Stimulated activated CD4-positive, alpha-beta T cell treated with anti-CD3 and anti-CD28 coated beads, TNF-alpha, amount 100 ng/mL, for 4 hours (primary cell): ENCODE measurements at regions not wholly inside any gene's neighbourhood (a gene's known extent, or its start where the extent isn't known, plus 50 kb on each side); places are given as distances from the start of the nearest gene placed in this dataset.

Source experiments
- DNase-seq, 3 experiments: peaks; one replicate each; pipeline ENCODE4 v3.0.0-alpha.2; 2020; ENCODE audit warnings: low read depth in 3 of 3

DNA sequence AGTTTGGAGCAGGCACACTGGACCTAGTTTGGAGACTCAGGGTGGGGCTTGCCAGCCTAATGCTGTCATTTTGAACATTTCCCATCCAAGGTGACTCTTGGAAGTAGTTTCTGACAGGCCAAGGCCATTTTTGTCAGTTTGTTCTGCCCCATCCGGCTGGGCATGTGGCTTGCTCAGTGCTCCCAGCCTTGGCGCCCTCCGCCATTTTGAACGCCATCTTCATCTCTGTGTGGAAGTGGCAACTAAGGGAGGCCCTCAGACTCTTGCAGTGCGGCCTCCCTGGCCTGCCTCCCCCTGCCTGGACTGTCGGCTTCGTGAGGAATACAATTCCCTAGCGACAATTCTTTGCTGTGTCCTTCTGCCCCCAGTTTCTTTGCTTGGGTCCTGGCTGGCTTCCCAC is 150.6 kb upstream of the RGMA start:
- DNase-seq = no peak

DNA sequence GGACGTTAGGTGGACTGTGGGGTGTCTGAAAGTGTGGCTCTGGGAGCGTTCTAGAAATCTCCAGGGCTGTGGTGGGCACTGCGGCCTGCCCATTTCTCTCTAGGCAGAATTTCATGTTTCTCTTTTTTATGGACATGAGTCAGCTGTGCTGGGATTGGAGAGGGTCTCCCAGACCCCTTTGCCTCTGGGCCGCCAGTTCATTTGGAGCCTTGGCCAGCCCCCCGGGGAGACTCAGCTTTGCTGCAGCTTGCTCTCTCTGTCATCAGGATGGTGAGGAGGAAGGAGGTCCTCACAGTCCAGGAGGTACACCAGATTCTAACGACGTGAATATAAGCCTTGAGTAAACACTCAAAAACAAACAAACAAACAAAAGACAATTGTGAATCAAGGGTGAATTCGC is 149.6 kb upstream of the RGMA start:
- no peak for DNase-seq

DNA sequence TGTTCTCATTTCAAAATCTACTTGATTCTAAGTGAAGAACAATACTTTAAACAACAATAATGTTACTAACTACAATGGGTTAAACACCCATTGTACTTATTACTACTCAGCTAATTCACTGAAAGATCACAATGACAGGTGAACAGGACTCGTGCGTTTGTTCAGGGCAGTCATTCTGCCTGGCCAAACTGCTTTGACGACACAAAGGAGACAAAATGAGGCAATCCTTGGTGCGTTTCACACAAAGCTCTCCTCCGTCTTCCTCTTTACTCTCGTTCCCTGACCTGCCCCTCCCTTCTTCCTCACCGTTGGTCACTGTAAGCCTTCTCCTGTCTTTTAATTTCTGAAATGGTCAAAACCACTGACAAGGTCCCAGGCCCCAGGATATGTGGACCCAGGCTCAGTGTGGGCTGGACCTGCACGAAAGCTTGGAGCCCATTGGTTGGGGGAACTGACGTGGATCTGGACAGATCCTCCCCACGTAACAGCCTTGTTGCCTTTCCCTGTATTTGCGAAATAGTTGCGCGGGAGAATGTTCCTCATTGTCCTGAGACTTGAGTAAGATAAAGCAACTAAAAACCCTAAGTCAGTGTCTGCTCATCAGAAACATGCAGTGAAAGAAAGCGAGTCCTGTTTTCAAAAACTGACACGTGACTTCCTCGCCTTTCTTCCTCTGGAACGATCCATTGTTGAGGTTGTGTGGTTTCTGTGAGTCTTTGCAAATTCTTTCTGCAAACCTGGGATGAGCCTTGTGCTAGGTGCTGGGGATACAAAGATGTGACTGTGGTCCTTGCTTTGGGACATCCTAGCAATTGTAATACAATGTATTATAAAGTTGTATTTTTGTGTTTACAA is 147.1 kb upstream of the RGMA start:
- DNase-seq = no peak

DNA sequence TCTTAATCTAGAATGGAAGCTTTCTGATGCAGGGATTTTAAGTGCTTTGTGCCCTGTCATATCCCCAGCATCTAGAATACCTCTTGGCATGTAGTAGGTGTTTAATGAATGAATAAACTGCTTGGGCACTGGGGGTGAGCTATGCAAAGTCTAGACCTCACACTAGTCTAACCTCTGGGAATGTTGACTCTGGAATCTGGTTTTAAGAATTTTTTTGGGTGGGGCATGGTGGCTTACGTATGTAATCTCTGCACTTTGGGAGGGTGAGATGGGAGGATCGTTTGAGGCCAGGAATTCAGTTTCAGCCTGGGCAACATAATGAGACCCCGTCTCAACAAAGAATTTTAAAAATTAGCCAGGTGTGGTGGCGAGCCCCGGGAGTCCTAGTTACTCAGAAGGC is 146.3 kb upstream of the RGMA start:
- DNase-seq = no peak

DNA sequence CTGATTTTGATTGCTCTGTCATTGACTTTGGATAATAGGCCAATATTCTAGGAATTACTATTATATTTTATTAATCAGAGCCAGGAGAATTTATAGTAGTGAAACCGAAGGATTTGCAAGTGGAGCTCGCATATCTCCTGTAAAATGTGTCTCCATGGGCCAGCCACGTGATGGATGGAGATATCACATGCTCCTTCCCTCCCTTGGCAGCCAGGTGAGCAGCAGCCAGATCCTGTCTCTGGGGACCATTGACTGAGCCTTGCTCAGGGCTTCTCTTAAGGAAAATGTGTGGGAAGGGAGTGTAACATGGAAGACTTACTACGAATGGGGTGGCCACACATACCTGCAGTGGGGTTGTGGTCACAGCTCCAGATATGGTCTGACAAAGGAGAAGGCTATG is 144.7 kb upstream of the RGMA start:
- DNase-seq = no peak

DNA sequence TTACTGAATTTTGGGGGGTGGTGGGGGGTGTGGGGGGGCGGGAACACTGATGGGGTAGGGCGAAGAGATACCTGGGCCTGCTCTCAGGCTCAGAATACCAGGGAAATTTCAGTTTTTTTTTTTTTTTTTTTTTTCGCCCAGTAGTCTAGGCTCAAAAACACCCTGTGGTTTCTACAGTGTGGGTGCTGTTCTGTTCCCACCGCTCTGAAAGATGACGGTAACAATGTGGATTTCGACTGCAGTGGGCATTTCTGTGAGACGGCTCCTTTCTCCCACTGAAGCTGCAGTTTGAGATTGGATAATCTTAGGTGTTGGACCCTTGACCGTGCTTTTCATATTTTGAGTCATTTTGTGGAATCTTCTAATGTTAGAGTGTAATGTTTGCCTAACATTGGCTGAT is 143.8 kb upstream of the RGMA start:
- DNase-seq = no peak

DNA sequence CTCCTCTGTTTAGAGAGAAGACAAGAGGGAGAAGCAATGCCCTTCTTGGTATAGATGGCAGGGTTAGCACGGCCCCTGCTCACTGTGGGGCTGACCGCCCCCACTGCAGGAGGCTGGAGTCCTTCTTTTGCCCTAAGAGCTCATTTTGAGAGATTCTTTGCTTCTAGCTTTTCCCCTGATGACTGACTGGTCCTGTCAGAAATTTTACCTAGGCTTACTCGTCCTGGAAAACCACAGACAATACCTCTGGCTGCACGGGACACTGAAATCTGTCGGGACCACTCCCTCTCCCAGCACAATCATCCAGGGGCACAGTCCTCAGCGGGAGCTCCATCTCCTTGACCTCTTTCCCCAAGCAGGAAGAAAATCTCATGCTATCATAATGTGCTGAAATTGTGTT is 143.0 kb upstream of the RGMA start:
- DNase-seq = no peak

DNA sequence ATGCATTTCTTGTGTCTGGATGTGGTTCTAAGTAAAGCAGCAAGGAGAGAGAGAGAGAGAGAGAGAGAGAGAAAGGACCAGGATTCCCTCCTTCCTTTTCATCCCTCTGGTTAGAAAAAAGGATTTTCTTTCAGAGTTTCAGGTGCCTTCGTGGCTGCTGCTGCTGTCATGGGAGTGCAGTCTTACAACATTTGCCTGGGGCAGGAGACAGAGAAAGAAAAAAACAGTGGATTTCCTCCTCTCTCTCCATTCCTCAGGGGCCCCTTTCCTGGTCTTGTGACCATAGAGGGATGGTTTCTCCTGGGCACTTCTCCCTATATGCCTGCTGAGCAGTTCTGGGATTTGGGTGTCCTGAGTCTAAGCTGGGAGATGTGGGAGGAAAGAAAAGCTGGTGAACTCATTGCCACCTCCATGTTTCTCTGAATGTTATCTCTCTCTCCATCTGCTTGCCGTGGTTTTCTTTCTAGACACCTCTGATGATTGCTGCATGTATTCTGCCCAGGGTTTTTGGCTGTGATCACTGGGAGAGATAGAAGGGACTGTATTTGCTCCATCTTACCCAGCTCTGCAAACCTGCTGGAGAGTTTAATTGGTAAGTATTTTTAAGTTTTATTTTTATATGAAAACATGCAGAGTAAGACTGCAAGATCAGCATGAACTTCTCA is 142.4 kb upstream of the RGMA start:
- no peak for DNase-seq

DNA sequence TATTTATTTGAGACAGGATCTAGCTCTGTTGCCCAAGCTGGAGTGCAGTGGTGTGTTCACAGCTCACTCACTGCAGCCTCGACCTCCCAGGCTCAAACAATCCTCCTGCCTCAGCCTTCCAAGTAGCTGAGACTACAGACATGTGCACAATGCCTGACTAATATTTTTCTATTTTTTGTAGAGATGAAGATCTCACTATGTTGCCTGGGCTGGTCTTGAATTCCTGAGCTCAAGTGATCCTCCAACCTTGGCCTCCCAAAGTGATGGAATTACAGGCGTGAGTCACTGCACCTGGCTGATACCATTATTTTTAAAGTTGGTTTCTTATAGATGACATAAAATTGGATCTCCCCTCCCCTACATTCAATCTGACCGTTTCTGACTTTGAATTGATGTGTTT is 139.5 kb upstream of the RGMA start:
- DNase-seq = no peak

DNA sequence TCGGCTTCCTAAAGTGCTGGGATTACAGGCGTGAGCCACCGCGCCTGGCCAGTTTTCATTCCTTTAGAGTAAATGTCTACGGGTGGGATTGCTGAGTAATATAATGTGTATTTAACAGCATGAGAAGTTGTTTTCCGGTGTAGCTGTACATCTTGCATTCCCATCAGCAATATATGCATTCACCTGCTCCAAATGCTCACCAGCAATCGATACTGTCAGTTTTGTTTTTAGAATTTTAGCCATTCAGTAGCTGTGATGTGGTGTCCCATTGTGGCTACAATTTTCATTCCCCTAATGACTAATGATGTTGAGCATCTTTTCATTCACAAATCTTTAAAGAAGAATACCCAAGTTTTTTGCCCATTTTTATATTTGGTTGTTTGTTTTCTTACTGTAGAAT is 134.8 kb upstream of the RGMA start:
- no peak for DNase-seq

DNA sequence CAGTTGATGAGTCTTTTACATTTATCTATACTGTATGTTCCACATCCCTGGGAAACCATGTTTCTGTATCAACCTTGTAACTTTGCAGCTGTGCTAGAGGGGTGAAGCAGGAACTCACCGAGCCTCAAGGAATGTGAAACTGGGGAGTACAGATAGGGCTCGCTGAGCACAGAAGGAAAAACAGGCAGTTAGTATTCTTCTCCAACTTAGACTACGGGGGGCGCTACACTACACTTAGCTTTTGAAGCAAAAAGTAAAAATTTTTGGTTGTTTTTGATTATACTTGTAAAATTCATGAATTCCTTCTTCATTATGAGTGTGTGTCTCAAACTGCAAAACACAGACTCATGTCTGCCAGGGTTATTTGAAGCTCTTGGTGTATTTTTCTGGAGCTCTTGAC is 132.7 kb upstream of the RGMA start:
- DNase-seq = no peak

DNA sequence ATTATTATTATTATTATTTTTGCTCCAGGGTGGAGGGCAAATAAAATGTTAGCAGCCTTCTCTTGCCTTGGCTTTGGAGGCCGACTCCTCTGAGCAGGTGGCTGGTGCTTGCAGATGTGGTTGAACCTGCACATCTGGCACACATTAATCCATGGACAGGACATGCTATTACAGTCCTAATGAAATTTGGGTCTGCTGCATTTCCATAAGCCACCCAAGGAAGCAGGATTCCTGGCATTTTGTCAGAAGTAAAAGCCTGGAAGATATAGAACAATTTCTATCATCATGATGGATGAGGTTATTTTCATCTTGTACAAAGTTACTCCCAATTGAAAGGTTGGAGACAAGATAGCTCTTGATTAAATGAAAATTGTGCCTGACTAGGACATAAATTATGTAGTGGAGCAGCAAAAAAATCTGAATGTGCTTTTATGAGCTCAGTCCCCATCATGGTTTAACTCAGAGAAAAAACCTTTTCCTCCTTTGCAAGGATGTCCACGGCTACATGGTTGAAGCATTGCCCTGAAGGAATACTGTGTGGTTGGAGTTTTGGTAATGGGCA is 130.9 kb upstream of the RGMA start:
- no peak for DNase-seq

DNA sequence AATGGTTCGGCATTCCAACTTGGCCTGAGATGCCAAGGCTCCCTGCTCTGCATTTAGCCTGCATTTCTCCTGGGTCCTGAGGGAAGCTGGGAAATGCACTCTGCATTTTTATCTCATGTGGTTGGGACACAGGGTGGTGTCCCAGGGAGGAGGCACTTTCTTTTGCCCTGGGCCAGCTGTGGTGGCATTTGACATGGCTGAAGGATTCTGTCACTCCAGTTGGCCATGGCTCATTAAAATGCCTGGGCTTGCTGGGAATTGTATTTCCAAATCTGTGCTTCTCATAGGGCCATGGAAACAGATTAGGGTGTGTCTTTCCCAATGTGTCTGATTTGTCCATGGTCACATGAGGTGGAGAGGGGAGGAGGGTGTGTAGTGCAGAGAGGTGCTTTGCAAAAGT is 128.3 kb upstream of the RGMA start:
- no peak for DNase-seq

DNA sequence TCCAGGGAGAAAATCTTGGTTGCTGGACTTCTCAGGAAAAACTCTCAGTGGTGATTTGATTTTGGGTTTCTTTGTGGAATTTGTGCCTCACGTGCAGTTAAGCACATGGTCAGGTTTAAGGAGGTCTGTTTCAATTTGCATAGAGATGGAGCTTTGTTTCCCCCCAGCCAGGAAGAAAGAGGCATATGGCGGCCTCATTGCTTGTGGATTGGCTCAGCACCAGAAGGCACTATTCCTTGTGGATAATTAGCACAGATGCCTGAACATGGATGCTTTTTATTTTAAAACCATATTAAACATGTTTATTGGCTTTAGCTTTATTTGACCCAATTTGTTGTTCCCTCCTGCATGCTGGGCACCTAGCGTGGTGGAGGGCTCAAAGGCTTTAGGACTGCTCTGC is 125.1 kb upstream of the RGMA start:
- no peak for DNase-seq

DNA sequence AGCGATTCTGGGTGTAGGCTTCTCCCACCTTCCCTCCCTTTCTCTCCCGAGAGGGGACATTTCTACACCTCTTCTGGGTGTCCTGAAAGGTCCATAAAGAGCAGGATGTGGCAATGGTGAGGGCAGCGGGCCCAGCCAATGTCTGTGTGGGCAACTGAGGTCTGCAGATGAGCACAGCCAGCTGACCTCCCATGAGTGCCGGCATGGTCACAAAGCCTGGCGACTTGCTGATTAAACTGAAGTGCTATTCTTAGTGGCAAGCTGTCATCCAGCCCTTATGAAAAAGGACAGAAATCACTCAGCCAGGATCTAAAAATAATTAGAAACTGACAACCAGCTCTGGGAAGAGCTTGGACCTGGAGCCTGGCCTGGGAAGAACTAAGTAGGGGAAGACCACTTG is 124.3 kb upstream of the RGMA start:
- no peak for DNase-seq

DNA sequence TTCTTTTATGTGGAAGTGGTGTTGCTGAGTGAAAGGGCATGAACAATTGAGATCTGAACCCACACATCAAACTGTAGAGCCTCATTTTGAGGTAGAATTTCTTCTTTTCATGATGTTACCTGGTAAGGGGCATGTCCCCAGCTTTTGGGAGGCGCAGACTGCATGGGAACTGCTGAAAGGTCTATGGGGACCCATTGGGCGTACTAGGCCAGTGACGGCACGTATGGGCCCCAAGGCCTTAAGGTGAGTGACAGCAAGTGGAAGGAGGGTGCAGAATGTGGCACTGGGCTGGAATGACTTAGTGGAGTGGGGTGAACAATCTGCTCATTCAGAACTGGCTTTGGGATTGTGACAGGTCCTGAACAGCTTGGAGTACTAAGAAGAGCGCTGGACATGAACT is 123.6 kb upstream of the RGMA start:
- no peak for DNase-seq

DNA sequence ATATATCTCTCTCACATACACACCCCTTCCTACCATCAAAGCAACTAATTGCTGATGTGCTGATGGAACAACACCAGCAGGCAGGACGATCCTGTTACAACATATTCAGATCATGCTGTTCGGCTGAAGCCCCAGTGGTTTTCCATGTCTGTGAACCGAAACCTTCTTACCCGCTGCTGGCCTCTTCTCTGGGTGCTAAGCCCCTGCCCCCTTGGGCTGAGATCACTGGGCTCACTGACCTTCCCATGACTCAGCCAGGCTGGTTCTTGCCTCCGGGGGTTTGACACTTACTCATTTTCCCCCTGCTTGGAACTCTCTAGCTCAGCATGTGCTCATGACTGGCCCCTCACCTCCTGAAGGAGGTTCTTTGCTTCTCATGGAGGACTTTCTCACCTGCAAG is 122.0 kb upstream of the RGMA start:
- no peak for DNase-seq

DNA sequence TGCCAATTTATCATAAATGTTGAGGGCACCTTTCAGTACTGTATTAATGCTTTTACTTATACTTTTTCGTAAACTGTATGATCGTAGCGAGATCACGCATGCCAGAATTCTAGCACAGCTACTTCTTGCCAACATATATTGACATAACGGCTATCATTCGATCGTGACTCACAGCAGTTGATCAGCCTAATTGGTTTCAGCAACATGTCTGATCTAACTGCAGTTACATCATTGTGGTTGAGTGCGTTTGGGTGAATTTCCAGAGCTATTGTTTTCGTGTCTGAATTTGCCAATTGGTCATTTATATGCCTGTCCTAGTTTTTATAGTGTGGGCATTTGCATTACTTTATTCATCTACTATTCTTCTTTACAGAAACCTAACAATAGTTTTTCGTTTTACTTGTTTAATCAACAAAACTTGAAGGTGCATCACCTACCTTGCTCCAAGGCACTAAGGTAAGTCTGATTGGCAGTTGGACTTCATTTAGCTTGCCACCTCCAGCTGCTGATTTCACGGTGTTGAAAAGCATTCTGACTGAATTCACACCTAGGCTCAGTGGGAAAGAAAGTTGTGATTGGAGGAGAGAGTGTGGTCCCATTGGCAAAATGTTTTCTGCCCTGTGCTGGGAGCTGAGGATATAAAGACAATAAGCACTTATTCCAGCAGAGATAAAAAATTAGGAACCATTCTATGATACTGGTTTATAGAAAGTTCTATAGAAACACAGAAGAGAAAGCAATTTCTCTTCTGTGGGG is 120.9 kb upstream of the RGMA start:
- no peak for DNase-seq

DNA sequence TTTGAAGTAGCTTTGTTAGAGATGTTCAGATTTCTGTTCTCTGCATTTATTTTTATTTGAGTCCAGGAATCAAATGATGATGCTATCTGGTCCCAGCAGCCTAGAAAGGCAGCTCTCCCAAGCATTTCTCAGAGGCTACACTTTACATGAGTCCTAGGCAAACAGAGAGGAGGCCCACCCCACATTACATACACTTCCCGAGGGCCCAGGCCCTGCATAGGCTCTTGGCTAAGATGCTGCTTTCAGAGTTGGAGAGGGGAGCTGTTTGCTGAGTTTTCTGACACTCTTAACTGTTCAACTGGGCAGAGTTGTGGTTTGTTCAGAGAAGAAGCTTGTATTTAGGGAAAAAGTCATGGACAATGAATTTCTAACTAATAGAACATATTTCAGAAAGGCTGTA is 117.9 kb upstream of the RGMA start:
- DNase-seq = no peak

DNA sequence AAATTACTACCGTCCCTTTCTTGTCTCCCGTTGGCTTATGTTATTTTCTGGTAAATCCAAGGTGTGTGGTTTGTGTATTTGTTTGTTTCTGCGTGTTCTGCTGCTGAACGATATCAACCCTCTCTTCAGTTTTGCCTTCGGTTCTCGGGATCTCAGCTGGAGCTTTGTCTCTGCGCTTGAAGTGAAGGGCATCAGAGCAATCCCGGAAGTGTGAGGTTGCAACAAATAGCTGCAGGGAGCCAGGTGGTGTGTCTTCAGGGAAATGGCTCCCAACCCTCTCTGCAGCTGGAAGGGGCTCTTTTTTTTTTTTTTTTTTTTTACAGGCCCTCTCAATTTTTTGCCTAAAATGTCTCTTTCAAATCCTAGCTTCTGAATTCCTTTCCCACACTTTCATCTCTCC is 116.4 kb upstream of the RGMA start:
- no peak for DNase-seq

DNA sequence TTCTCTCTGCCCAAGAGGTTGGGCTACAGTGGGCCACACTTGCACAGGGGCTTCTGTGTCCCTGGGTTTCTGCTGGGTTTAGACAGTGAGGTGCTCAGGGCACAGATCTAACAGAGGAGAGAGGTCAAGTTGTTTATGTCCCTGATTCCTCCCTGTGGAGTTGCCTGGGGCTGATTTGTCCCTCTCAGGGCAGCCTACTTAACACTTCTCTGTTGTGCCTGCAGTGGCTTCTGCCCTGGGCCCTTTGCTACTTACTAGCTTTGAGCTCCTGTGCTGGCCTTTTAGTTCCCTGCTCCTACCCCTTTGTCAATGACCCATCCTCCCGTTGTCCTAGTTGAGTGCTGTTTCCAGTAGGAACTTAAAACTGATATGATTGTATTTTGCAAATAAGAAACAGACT is 114.0 kb upstream of the RGMA start:
- no peak for DNase-seq

DNA sequence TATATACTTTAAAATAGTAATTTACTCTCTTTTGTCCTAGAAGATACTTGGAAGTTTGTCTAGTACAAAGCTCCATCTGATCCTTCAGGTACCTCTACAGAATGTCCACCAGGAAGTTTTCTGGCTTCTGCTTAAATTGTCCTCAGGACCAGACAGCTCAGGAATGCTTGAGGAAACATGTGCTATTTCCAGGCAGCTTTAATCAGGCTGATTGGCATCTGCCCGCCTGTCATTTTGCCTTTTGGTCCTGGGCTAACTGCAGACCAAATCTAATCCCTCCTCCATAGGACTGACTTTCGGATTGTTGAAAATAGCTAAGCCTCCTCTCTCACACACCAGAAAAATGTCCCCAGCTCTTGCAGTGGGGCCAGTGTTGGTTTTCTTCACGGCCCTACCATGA is 113.4 kb upstream of the RGMA start:
- no peak for DNase-seq

DNA sequence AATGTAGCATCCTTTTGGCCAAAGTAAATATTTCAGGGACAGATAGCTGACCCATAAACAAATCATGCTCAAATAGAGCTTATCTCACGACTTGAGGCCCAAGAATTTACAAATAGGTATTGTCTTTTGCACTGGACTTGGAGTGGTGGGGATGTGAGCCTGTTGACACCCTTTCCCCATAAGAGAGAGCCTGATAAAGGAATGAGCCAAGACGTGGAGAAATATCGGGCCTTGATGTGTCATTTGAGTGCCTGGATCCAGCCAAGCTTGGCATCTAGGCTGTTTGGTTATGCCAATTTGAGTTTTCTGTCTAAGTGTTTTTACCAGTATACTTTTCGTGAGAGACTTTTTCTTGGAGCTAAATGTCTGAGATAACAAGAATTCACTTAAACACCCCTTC is 112.9 kb upstream of the RGMA start:
- DNase-seq = no peak
